HG03064 (cell line): ENCODE measurements at regions not wholly inside any gene's neighbourhood (a gene's known extent, or its start where the extent isn't known, plus 50 kb on each side); places are given as distances from the start of the nearest gene placed in this dataset.

Experiments
- ATAC-seq: cut with Tn5 transposase; IDR thresholded peaks from one replicate; pipeline ENCODE4 v1.9.1; 2021; ENCODE audit warnings: low read depth; ENCODE audit not compliant: unreplicated experiment

- ATAC-seq: no peak
Measured at GRCh38 chr3:3633761-3634160, 165.5 kb upstream of the LRRN1 start.

GRCh38 chr3:3632449-3632848 lies 166.8 kb upstream of the LRRN1 start:
- ATAC-seq: no peak

GRCh38 chr3:3631114-3631513 lies 168.1 kb upstream of the LRRN1 start:
- ATAC-seq: no peak

- ATAC-seq: no peak
Measured at GRCh38 chr3:3629911-3630310, 169.3 kb upstream of the LRRN1 start.

- ATAC-seq: no peak
Measured at GRCh38 chr3:3628676-3629328, 170.4 kb upstream of the LRRN1 start.

GRCh38 chr3:3627114-3627513 lies 172.1 kb upstream of the LRRN1 start:
- no peak for ATAC-seq

GRCh38 chr3:3625544-3626271 lies 173.5 kb upstream of the LRRN1 start:
- ATAC-seq: no peak

- ATAC-seq: no peak
Measured at GRCh38 chr3:3619815-3620214, 179.4 kb upstream of the LRRN1 start.

GRCh38 chr3:3618623-3619022 lies 180.6 kb upstream of the LRRN1 start:
- no peak for ATAC-seq

GRCh38 chr3:3615533-3615932 lies 183.7 kb upstream of the LRRN1 start:
- no peak for ATAC-seq

- no peak for ATAC-seq
Measured at GRCh38 chr3:3610581-3611298, 188.5 kb upstream of the LRRN1 start.

- ATAC-seq: no peak
Measured at GRCh38 chr3:3606321-3606720, 192.9 kb upstream of the LRRN1 start.

GRCh38 chr3:3605226-3605625 lies 194.0 kb upstream of the LRRN1 start:
- ATAC-seq: no peak

- ATAC-seq: no peak
Measured at GRCh38 chr3:3603351-3603750, 195.9 kb upstream of the LRRN1 start.

GRCh38 chr3:3600665-3601340 lies 198.4 kb upstream of the LRRN1 start:
- no peak for ATAC-seq

- ATAC-seq: no peak
Measured at GRCh38 chr3:3599016-3599415, 200.2 kb upstream of the LRRN1 start.

GRCh38 chr3:3594986-3595385 lies 204.2 kb upstream of the LRRN1 start:
- ATAC-seq: no peak

- ATAC-seq: no peak
Measured at GRCh38 chr3:3589715-3590130, 209.5 kb upstream of the LRRN1 start.

- no peak for ATAC-seq
Measured at GRCh38 chr3:3587647-3587972, 211.6 kb upstream of the LRRN1 start.

GRCh38 chr3:3586843-3587646 lies 212.2 kb upstream of the LRRN1 start:
- ATAC-seq: no peak
